H9 (cell line): ENCODE measurements at regions not wholly inside any gene's neighbourhood (a gene's known extent, or its start where the extent isn't known, plus 50 kb on each side); places are given as distances from the start of the nearest gene placed in this dataset.

Experiments
- DNase-seq: peaks from one replicate; pipeline ENCODE4 v3.0.0-alpha.2; 2017
- H2AFZ ChIP-seq: one replicate; pipeline ENCODE4 v1.6.1; 2013; ENCODE audit warnings: mild to moderate bottlenecking, low read length, control low read depth, moderate library complexity
- H2AK5ac ChIP-seq: 2 replicates; pipeline ENCODE4 v1.6.1; 2013; ENCODE audit warnings: low read length, control low read depth, mixed read lengths; ENCODE audit not compliant: insufficient read length
- H2BK120ac ChIP-seq: one replicate; pipeline ENCODE4 v1.6.1; 2013; ENCODE audit warnings: low read depth, mild to moderate bottlenecking, low read length, control low read depth, inconsistent platforms; ENCODE audit not compliant: poor library complexity, severe bottlenecking
- H2BK12ac ChIP-seq: 2 replicates; pipeline ENCODE4 v1.6.1; 2013; ENCODE audit warnings: low read length, control low read depth, mixed read lengths, low read depth; ENCODE audit not compliant: insufficient read length
- H2BK15ac ChIP-seq: 2 replicates; pipeline ENCODE4 v1.6.1; 2013; ENCODE audit warnings: low read depth, low read length, control low read depth
- H2BK20ac ChIP-seq: one replicate; pipeline ENCODE4 v1.6.1; 2013; ENCODE audit warnings: low read depth, mild to moderate bottlenecking, low read length, control low read depth, inconsistent platforms; ENCODE audit not compliant: poor library complexity, severe bottlenecking
- H2BK5ac ChIP-seq: 2 replicates; pipeline ENCODE4 v1.6.1; 2013; ENCODE audit warnings: low read length, control low read depth, mixed read lengths; ENCODE audit not compliant: insufficient read length
- H3K14ac ChIP-seq: 2 replicates; pipeline ENCODE4 v1.6.1; 2013; ENCODE audit warnings: low read length, control low read depth; ENCODE audit not compliant: insufficient read depth
- H3K18ac ChIP-seq: 2 replicates; pipeline ENCODE4 v1.6.1; 2013; ENCODE audit warnings: low read depth, mild to moderate bottlenecking, mixed read lengths, low read length, control low read depth; ENCODE audit not compliant: insufficient read length
- H3K23ac ChIP-seq: 2 replicates; pipeline ENCODE4 v1.6.1; 2013; ENCODE audit warnings: low read length, control low read depth, mixed read lengths, low read depth; ENCODE audit not compliant: insufficient read length
- H3K23me2 ChIP-seq: 2 replicates; pipeline ENCODE4 v1.6.1; 2013; ENCODE audit warnings: low read depth, mild to moderate bottlenecking, mixed read lengths, low read length, control low read depth; ENCODE audit not compliant: insufficient read length, poor library complexity, severe bottlenecking
- H3K27ac ChIP-seq: 2 replicates; pipeline ENCODE4 v1.5.1; 2013; ENCODE audit warnings: low read length, control low read depth, mixed read lengths, low read depth; ENCODE audit not compliant: insufficient read length
- H3K27me3 ChIP-seq: 2 replicates; pipeline ENCODE4 v1.6.1; 2013; ENCODE audit warnings: low read length, control low read depth, inconsistent platforms; ENCODE audit not compliant: insufficient read depth
- H3K4ac ChIP-seq: 2 replicates; pipeline ENCODE4 v1.6.1; 2013; ENCODE audit warnings: low read depth, mild to moderate bottlenecking, control low read depth, inconsistent platforms, low read length, moderate library complexity
- H3K4me1 ChIP-seq: 2 replicates; pipeline ENCODE4 v1.6.1; 2013; ENCODE audit warnings: low read length, control low read depth, inconsistent platforms; ENCODE audit not compliant: insufficient read depth
- H3K4me2 ChIP-seq: 2 replicates; pipeline ENCODE4 v1.6.1; 2013; ENCODE audit warnings: low read length, control low read depth, mixed read lengths; ENCODE audit not compliant: insufficient read length, insufficient read depth
- H3K56ac ChIP-seq: 2 replicates; pipeline ENCODE4 v1.6.1; 2013; ENCODE audit warnings: low read depth, mild to moderate bottlenecking, mixed read lengths, low read length, control low read depth; ENCODE audit not compliant: insufficient read length
- H3K79me1 ChIP-seq: 2 replicates; pipeline ENCODE4 v1.6.1; 2013; ENCODE audit warnings: low read depth, mild to moderate bottlenecking, moderate library complexity, low read length, control low read depth, inconsistent platforms; ENCODE audit not compliant: insufficient read depth, poor library complexity, severe bottlenecking
- H3K79me2 ChIP-seq: 2 replicates; pipeline ENCODE4 v1.6.1; 2013; ENCODE audit warnings: low read length, control low read depth, inconsistent platforms; ENCODE audit not compliant: insufficient read depth
- H3K9ac ChIP-seq: 2 replicates; pipeline ENCODE4 v1.6.1; 2013; ENCODE audit warnings: low read length, control low read depth, mixed read lengths; ENCODE audit not compliant: insufficient read length; ENCODE audit errors: extremely low read depth
- H3K9me3 ChIP-seq: one replicate; pipeline ENCODE4 v1.6.1; 2013; ENCODE audit warnings: low read depth, low read length, inconsistent platforms; ENCODE audit not compliant: control insufficient read depth
- H3T11ph ChIP-seq: one replicate; pipeline ENCODE4 v1.6.1; 2013; ENCODE audit warnings: mild to moderate bottlenecking, low read length, control low read depth, inconsistent platforms
- H4K20me1 ChIP-seq: one replicate; pipeline ENCODE4 v1.6.1; 2013; ENCODE audit not compliant: control insufficient read depth, insufficient read length, insufficient read depth
- H4K5ac ChIP-seq: 2 replicates; pipeline ENCODE4 v1.6.1; 2013; ENCODE audit warnings: low read depth, mild to moderate bottlenecking, mixed read lengths, low read length, control low read depth; ENCODE audit not compliant: insufficient read length
- H4K8ac ChIP-seq: replicated peaks from 2 replicates; pipeline ENCODE4 v1.6.1; 2013; ENCODE audit warnings: low read length, control low read depth, mixed read lengths, low read depth; ENCODE audit not compliant: insufficient read length
- H4K91ac ChIP-seq: 2 replicates; pipeline ENCODE4 v1.6.1; 2013; ENCODE audit warnings: low read depth, mild to moderate bottlenecking, moderate library complexity, mixed read lengths, low read length, control low read depth; ENCODE audit not compliant: insufficient read length
- H3K27ac Mint-ChIP-seq, 3 experiments: 2 replicates in 2 of 3; 3 replicates in 1 of 3; pipeline ENCODE4 v1.8.0; 2020 to 2021; ENCODE audit warnings: mixed read lengths in 3 of 3, mild to moderate bottlenecking in 1 of 3, moderate library complexity in 1 of 3
- H3K27me3 Mint-ChIP-seq: 2 replicates; pipeline ENCODE4 v1.8.0; 2021; ENCODE audit warnings: low read depth, mild to moderate bottlenecking, moderate library complexity, mixed read lengths
- H3K36me3 Mint-ChIP-seq, 3 experiments: 2 replicates in 2 of 3; 3 replicates in 1 of 3; pipeline ENCODE4 v1.8.0; 2020 to 2021; ENCODE audit warnings: low read depth in 3 of 3, mixed read lengths in 3 of 3; ENCODE audit not compliant: insufficient read depth in 1 of 3
- H3K4me1 Mint-ChIP-seq, 2 experiments: 2 replicates each; pipeline ENCODE4 v1.8.0; 2020; ENCODE audit warnings: mixed read lengths in 2 of 2
- H3K4me3 Mint-ChIP-seq, 2 experiments: 2 replicates in 1 of 2; 3 replicates in 1 of 2; pipeline ENCODE4 v1.8.0; 2020 to 2021; ENCODE audit warnings: mild to moderate bottlenecking in 2 of 2, mixed read lengths in 2 of 2, moderate library complexity in 1 of 2
- H3K9me3 Mint-ChIP-seq, 2 experiments: 2 replicates in 1 of 2; 3 replicates in 1 of 2; pipeline ENCODE4 v1.8.0; 2020; ENCODE audit warnings: mild to moderate bottlenecking in 2 of 2, mixed read lengths in 2 of 2, moderate library complexity in 1 of 2
- WGBS: extraction: QIAGEN DNeasy Blood & Tissue Kit; methylation state at CpG from one replicate; pipeline ENCODE4 v1.1.7; 2013; ENCODE audit warnings: missing lambda C conversion rate, low lambda C conversion rate, mixed read lengths; ENCODE audit not compliant: insufficient read length; ENCODE audit errors: extremely low coverage; 5-methylcytosine and 5-hydroxymethylcytosine counted together
- TF ChIP-seq, protein P1 (sequence below): fragments of 200-600 bp; sonication (generic); conservative IDR thresholded peaks from 3 replicates; pipeline ENCODE4 v1.8.0; 2021; ENCODE audit warnings: antibody characterized with exemption, mild to moderate bottlenecking

DNA sequence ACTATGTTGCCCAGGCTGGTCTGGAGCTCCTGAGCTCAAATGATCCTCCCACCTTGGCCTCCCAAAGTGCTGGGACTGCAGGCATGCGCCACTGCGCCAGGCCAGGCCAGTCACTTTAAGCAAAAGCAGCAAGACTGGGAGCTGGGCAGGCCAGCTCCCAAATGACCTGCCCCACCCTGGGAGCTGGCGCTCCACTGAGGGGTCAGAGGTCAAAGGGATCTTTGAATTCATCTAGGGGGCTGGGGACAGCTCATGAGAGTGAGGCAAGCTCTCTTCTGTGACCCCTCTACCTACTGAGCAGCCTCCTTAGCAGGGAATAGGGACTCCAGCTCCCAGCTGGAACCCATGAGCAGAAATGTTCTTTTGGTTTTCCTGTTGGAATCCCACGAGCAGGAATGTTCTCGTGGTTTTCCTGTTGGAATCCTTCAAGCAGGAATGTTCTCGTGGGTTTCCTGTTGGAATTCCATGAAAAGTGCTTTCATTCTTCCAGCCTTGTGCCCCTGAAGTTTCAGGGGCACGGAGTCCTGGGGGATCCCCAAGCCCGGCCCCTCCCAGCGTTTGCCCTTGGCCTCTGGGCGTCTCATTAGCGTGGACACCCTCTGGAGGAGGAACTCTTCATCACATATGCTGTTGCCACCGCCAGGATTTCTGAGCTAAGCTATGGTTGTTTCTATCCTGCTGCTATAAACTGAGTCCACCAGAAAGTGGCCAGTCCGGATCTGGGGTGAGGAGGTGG lies 162.0 kb upstream of the HAAO start:
- Mint-ChIP-seq H3K4me1 (peaks cover 48% of the 10 kb centered on the region in 2 experiments), H3K9me3 (no peaks in the 10 kb centered on the region), H3K4me3 (no peak overlapping the region; a peak in 1 of 5 replicates), H3K27ac (peak overlapping the region in 1 of 3 experiments; percentile 70; a peak in 2 of 7 replicates), H3K36me3 (no peaks in the 10 kb centered on the region; a peak in 1 of 7 replicates), H3K27me3 (peaks cover 6% of the 10 kb centered on the region)
- peaks cover 6% of the 10 kb centered on the region; the same call in 1 of the 2 replicates for H3K4me1 ChIP-seq
- H3K23me2 ChIP-seq, result no peaks in the 10 kb centered on the region
- no peak overlapping the region for H3K23ac ChIP-seq
- no peaks in the 10 kb centered on the region for H3K27me3 ChIP-seq
- no peaks in the 10 kb centered on the region for H3K79me2 ChIP-seq
- no peak overlapping the region for H3K14ac ChIP-seq
- no peak overlapping the region for H2BK20ac ChIP-seq
- no peak overlapping the region for H2BK12ac ChIP-seq
- H3K79me1 ChIP-seq, result no peaks in the 10 kb centered on the region
- H3K27ac ChIP-seq, result no peak overlapping the region
- H2BK15ac ChIP-seq, result no peak overlapping the region
- no CpG with 5 or more reads among the region's 13 CpGs for WGBS
- no peak overlapping the region for H3K18ac ChIP-seq
- no peak overlapping the region for H3K4me2 ChIP-seq
- no peak overlapping the region for H4K5ac ChIP-seq
- H2BK5ac ChIP-seq, result no peak overlapping the region
- H4K20me1 ChIP-seq, result no peaks in the 10 kb centered on the region
- no peak overlapping the region for H3K56ac ChIP-seq
- H3K4ac ChIP-seq, result no peak overlapping the region
- no peak overlapping the region for H2BK120ac ChIP-seq
- DNase-seq, result no peak
- H4K8ac ChIP-seq, result no peak overlapping the region
- no peak overlapping the region for H2AK5ac ChIP-seq
- TF ChIP-seq, protein P1, sequence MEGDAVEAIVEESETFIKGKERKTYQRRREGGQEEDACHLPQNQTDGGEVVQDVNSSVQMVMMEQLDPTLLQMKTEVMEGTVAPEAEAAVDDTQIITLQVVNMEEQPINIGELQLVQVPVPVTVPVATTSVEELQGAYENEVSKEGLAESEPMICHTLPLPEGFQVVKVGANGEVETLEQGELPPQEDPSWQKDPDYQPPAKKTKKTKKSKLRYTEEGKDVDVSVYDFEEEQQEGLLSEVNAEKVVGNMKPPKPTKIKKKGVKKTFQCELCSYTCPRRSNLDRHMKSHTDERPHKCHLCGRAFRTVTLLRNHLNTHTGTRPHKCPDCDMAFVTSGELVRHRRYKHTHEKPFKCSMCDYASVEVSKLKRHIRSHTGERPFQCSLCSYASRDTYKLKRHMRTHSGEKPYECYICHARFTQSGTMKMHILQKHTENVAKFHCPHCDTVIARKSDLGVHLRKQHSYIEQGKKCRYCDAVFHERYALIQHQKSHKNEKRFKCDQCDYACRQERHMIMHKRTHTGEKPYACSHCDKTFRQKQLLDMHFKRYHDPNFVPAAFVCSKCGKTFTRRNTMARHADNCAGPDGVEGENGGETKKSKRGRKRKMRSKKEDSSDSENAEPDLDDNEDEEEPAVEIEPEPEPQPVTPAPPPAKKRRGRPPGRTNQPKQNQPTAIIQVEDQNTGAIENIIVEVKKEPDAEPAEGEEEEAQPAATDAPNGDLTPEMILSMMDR, result no peak
- no peak overlapping the region for H4K91ac ChIP-seq
- H3K9ac ChIP-seq, result no peak overlapping the region
- H3K9me3 ChIP-seq, result no peaks in the 10 kb centered on the region
- no peak overlapping the region for H2AFZ ChIP-seq
- H3T11ph ChIP-seq, result no peak overlapping the region
